ENCODE measurements at regions not wholly inside any gene's neighbourhood (a gene's known extent, or its start where the extent isn't known, plus 50 kb on each side); places are given as distances from the start of the nearest gene placed in this dataset.

DNA sequence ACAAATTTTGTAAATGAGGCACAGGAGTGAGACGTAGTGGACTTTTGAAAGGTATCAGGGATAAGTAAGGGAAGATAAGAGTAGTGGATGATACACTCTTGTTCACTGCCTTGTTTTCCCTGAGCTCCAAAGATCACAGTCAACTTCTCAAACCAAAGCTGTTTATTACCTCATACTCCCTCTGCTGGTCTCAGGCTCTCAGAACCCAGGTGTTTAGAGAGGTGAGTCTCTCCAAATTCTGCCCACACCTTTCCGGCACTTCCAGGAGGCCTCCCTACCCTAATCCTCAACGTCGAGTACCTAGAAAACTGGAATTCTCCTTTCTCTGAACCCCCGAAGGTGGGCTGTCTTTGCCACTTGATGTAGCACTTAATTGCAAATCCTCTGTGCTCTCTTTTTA, 621.1 kb downstream of the BCL11A start:
- Mint-ChIP-seq H3K27ac (no peak overlapping the region), H3K4me3 (no peak overlapping the region), H3K36me3 (ENCODE audit: low read depth) (no peaks in the 10 kb centered on the region), H3K9me3 (peaks cover 3% of the 10 kb centered on the region), H3K4me1 (ENCODE audit: low read depth) (peaks cover 9% of the 10 kb centered on the region), H3K27me3 (no peaks in the 10 kb centered on the region)
- intact Hi-C loops (cut with DNase I, micrococcal nuclease) = loop anchor here in 1 of 2 experiments (10.0 kb wide), 2 partner anchors 488 to 628 kb away; no protein-coding TSS in a partner anchor
- Histone ChIP-seq H3K4me3 (ENCODE audit: low read length) (no peak overlapping the region), H3K9me3 (ENCODE audit: control insufficient read depth in 1 of 2, insufficient read depth in 1 of 2, low read length in 2 of 2) (peaks cover 0 to 5% of the 10 kb centered on the region in 2 experiments), H3K4me1 (ENCODE audit: insufficient read depth, low read length) (no peaks in the 10 kb centered on the region), H3K27me3 (ENCODE audit: control insufficient read depth in 1 of 2, insufficient read depth in 2 of 2, low read length in 2 of 2) (no peaks in the 10 kb centered on the region), H3K27ac (ENCODE audit: low read depth in 1 of 2, low read length in 2 of 2) (no peak overlapping the region), H3K36me3 (ENCODE audit: insufficient read depth, low read length) (no peaks in the 10 kb centered on the region)
- POLR2A ChIA-PET = no interaction called here
- CTCF ChIA-PET = no interaction called here
- DNase-seq (no peak), ATAC-seq (ENCODE audit: poor library complexity) (no peak)
- TF ChIP-seq, protein P1, sequence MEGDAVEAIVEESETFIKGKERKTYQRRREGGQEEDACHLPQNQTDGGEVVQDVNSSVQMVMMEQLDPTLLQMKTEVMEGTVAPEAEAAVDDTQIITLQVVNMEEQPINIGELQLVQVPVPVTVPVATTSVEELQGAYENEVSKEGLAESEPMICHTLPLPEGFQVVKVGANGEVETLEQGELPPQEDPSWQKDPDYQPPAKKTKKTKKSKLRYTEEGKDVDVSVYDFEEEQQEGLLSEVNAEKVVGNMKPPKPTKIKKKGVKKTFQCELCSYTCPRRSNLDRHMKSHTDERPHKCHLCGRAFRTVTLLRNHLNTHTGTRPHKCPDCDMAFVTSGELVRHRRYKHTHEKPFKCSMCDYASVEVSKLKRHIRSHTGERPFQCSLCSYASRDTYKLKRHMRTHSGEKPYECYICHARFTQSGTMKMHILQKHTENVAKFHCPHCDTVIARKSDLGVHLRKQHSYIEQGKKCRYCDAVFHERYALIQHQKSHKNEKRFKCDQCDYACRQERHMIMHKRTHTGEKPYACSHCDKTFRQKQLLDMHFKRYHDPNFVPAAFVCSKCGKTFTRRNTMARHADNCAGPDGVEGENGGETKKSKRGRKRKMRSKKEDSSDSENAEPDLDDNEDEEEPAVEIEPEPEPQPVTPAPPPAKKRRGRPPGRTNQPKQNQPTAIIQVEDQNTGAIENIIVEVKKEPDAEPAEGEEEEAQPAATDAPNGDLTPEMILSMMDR (IDR thresholded peaks at IDR 0.05) = no peak

DNA sequence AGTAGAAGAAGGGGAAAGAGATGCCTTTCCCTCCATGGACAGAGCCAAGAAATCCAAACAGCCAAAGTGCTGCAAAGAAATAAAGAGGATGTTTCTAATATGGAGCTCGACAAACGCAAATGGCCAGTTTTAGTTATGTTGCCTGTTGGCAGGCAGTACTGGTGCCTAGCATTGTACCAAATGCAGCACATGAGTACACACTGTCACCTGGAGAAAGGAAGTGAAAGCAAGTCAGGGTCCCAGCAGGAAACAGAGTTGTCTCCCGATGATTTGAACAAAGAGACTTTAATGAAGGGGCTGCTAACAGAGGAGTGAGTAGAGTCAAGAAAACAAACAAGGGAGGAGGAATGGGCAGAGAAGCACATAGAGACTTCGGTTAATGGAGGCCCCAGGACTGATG, 623.0 kb downstream of the BCL11A start:
- TF ChIP-seq, protein P1 (IDR thresholded peaks at IDR 0.05) = no peak
- POLR2A ChIA-PET = no interaction called here
- no peaks in the 10 kb centered on the region for H3K36me3 ChIP-seq (ENCODE audit: insufficient read depth, low read length)
- H3K27ac Mint-ChIP-seq = no peak overlapping the region
- no peak overlapping the region for H3K27ac ChIP-seq (ENCODE audit: low read depth in 1 of 2, low read length in 2 of 2)
- no peaks in the 10 kb centered on the region for H3K27me3 Mint-ChIP-seq
- intact Hi-C loops (cut with DNase I, micrococcal nuclease) = loop anchor here in 1 of 2 experiments (10.0 kb wide), 2 partner anchors 486 to 626 kb away; no protein-coding TSS in a partner anchor
- no peaks in the 10 kb centered on the region for H3K36me3 Mint-ChIP-seq (ENCODE audit: low read depth)
- no peak overlapping the region for H3K4me3 ChIP-seq (ENCODE audit: low read length)
- H3K27me3 ChIP-seq (ENCODE audit: control insufficient read depth in 1 of 2, insufficient read depth in 2 of 2, low read length in 2 of 2) = no peaks in the 10 kb centered on the region
- no peak overlapping the region for H3K4me3 Mint-ChIP-seq
- H3K4me1 ChIP-seq (ENCODE audit: insufficient read depth, low read length) = no peaks in the 10 kb centered on the region
- no peaks in the 10 kb centered on the region for H3K4me1 Mint-ChIP-seq (ENCODE audit: low read depth)
- H3K9me3 Mint-ChIP-seq = peaks cover 3% of the 10 kb centered on the region
- CTCF ChIA-PET = no interaction called here
- H3K9me3 ChIP-seq (ENCODE audit: control insufficient read depth in 1 of 2, insufficient read depth in 1 of 2, low read length in 2 of 2) = peaks cover 0 to 8% of the 10 kb centered on the region in 2 experiments
- ATAC-seq (ENCODE audit: poor library complexity) = no peak
- no peak for DNase-seq

DNA sequence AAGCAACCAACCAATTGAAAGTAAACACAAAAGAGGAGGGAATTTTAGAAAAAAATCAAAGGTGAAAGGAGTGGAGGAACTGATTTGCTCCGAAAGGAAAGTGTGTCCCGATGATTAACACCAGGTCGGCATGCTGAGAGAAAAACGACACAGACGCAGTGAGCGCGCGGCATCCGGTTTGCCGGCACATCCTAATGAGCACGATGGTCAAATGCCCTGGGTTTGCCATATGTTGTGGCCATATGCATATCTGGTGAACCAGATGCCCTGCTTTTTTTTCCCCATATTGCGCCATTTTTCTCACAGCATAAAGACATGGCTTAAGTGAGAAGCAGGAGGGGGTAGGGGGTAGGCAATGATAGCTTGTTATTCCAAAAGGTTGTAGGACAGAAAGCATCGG, 626.7 kb downstream of the BCL11A start:
- Histone ChIP-seq H3K9me3 (ENCODE audit: control insufficient read depth in 1 of 2, insufficient read depth in 1 of 2, low read length in 2 of 2) (peaks cover 0 to 5% of the 10 kb centered on the region in 2 experiments), H3K36me3 (ENCODE audit: insufficient read depth, low read length) (no peaks in the 10 kb centered on the region), H3K4me1 (ENCODE audit: insufficient read depth, low read length) (no peaks in the 10 kb centered on the region), H3K27me3 (ENCODE audit: control insufficient read depth in 1 of 2, insufficient read depth in 2 of 2, low read length in 2 of 2) (no peaks in the 10 kb centered on the region), H3K4me3 (ENCODE audit: low read length) (no peak overlapping the region), H3K27ac (ENCODE audit: low read depth in 1 of 2, low read length in 2 of 2) (no peak overlapping the region)
- intact Hi-C loops (cut with DNase I, micrococcal nuclease) = no loop called here
- POLR2A ChIA-PET = no interaction called here
- DNase-seq (no peak), ATAC-seq (ENCODE audit: poor library complexity) (no peak)
- Mint-ChIP-seq H3K9me3 (peaks cover 3% of the 10 kb centered on the region), H3K4me3 (no peak overlapping the region), H3K27me3 (no peaks in the 10 kb centered on the region), H3K27ac (no peak overlapping the region), H3K36me3 (ENCODE audit: low read depth) (no peaks in the 10 kb centered on the region), H3K4me1 (ENCODE audit: low read depth) (no peaks in the 10 kb centered on the region)
- TF ChIP-seq, protein P1 (IDR thresholded peaks at IDR 0.05) = no peak
- CTCF ChIA-PET = no interaction called here

Measured in CD4-positive, alpha-beta T cell (primary cell).